ENCODE measurements at regions not wholly inside any gene's neighbourhood (a gene's known extent, or its start where the extent isn't known, plus 50 kb on each side); places are given as distances from the start of the nearest gene placed in this dataset.

DNA sequence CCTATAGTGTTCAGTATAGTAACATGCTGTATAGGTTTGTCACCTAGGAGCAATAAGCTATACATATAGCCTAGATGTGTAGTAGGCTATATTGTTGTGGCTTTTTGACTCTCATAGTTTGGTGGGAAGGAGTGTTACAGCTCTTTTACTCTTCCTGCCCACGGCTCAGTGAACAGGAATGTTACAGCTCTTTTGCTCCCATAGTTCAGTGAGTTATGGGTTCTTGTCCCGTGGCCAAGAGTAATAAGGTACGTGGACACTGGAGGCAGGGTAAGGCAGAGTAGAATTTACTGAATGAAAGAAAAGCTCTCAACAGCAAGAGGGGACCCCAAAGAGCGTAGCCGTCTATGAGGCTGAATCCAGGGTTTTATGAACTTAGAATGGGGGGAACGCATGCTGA is 734.3 kb downstream of the ADGRL2 start:
- TF ChIP-seq POLR2A (IDR thresholded peaks at IDR 0.05; ENCODE audit: low read depth): no peak
- TF ChIP-seq, protein P1, sequence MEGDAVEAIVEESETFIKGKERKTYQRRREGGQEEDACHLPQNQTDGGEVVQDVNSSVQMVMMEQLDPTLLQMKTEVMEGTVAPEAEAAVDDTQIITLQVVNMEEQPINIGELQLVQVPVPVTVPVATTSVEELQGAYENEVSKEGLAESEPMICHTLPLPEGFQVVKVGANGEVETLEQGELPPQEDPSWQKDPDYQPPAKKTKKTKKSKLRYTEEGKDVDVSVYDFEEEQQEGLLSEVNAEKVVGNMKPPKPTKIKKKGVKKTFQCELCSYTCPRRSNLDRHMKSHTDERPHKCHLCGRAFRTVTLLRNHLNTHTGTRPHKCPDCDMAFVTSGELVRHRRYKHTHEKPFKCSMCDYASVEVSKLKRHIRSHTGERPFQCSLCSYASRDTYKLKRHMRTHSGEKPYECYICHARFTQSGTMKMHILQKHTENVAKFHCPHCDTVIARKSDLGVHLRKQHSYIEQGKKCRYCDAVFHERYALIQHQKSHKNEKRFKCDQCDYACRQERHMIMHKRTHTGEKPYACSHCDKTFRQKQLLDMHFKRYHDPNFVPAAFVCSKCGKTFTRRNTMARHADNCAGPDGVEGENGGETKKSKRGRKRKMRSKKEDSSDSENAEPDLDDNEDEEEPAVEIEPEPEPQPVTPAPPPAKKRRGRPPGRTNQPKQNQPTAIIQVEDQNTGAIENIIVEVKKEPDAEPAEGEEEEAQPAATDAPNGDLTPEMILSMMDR (IDR thresholded peaks at IDR 0.05): no peak
